Liver (tissue), 3 donors: ENCODE measurements at regions not wholly inside any gene's neighbourhood (a gene's known extent, or its start where the extent isn't known, plus 50 kb on each side); places are given as distances from the start of the nearest gene placed in this dataset.

ENCODE experiments used
- ATF3 ChIP-seq: IDR thresholded peaks from 2 replicates; pipeline ENCODE4 v1.6.1; 2016; ENCODE audit warnings: antibody characterized with exemption
- CTCF ChIP-seq: fragments of 150-350 bp; IDR thresholded peaks from 2 replicates; pipeline ENCODE4 v1.5.1; 2017; ENCODE audit warnings: improper control_type of control experiment, low read depth, low read length; ENCODE audit not compliant: missing input control
- HNF4G ChIP-seq: IDR thresholded peaks from 2 replicates; pipeline ENCODE4 v1.6.1; 2016; ENCODE audit warnings: antibody characterized with exemption
- MAX ChIP-seq: IDR thresholded peaks from 2 replicates; pipeline ENCODE4 v1.6.1; 2016; ENCODE audit warnings: antibody characterized with exemption
- NR2F2 ChIP-seq: IDR thresholded peaks from 2 replicates; pipeline ENCODE4 v1.6.1; 2016; ENCODE audit warnings: antibody characterized with exemption
- RAD21 ChIP-seq, 2 donors: IDR thresholded peaks; 2 replicates each; pipeline ENCODE4 v1.6.1; 2016; ENCODE audit warnings: antibody characterized with exemption in 2 of 2, mild to moderate bottlenecking in 2 of 2
- REST ChIP-seq: IDR thresholded peaks from 2 replicates; pipeline ENCODE4 v1.6.1; 2016; ENCODE audit warnings: antibody characterized with exemption, mild to moderate bottlenecking
- RXRA ChIP-seq, 2 donors: IDR thresholded peaks; 2 replicates each; pipeline ENCODE4 v1.6.1; 2017 to 2018; ENCODE audit warnings: antibody characterized with exemption in 2 of 2, mild to moderate bottlenecking in 1 of 2
- TAF1 ChIP-seq: conservative IDR thresholded peaks from 2 replicates; pipeline ENCODE4 v1.6.1; 2016; ENCODE audit warnings: antibody characterized with exemption, mild to moderate bottlenecking
- ZBTB33 ChIP-seq: IDR thresholded peaks from 2 replicates; pipeline ENCODE4 v1.6.1; 2016; ENCODE audit warnings: antibody characterized with exemption
- donor health status: healthy.
- donor health status: healthy.

GRCh38 chr4:79574741-79575451 lies 166.9 kb upstream of the GK2 start:
- TF ChIP-seq CTCF (no peak), TAF1 (no peak), RAD21 (IDR thresholded peaks at IDR 0.05) (no peak), MAX (no peak), REST (no peak), RXRA (IDR thresholded peaks at IDR 0.05) (no peak), HNF4G (no peak), NR2F2 (no peak), ZBTB33 (no peak), ATF3 (no peak)
